Bronchial epithelial cell (primary cell): ENCODE measurements at regions not wholly inside any gene's neighbourhood (a gene's known extent, or its start where the extent isn't known, plus 50 kb on each side); places are given as distances from the start of the nearest gene placed in this dataset.
A peak's percentile ranks its signal among the peaks of the same experiment; 100 is the strongest.

Experiments
- DNase-seq: peaks from one replicate; pipeline ENCODE4 v3.0.0-alpha.2; 2010; ENCODE audit warnings: low read depth
- FAIRE-seq: peaks from 2 replicates; lab custom pipeline; 2011; peaks lifted over from hg19 to GRCh38; lab: Jason Lieb, UNC
- H3K27me3 ChIP-seq: 2 replicates; pipeline ENCODE4 v1.5.1; 2011; ENCODE audit warnings: low read length; ENCODE audit not compliant: control insufficient read depth, insufficient read depth
- H3K36me3 ChIP-seq: 2 replicates; pipeline ENCODE4 v1.5.1; 2011; ENCODE audit warnings: low read length; ENCODE audit not compliant: control insufficient read depth, insufficient read depth
- H3K4me3 ChIP-seq: 2 replicates; pipeline ENCODE4 v1.5.1; 2011; ENCODE audit warnings: mild to moderate bottlenecking, low read depth, low read length, control low read depth
- TF ChIP-seq, protein P1 (sequence below): IDR thresholded peaks from 2 replicates; pipeline ENCODE4 v1.5.1; 2011; ENCODE audit warnings: mild to moderate bottlenecking, moderate library complexity, low read length, control low read depth, inconsistent platforms; ENCODE audit not compliant: insufficient read depth, severe bottlenecking

DNA sequence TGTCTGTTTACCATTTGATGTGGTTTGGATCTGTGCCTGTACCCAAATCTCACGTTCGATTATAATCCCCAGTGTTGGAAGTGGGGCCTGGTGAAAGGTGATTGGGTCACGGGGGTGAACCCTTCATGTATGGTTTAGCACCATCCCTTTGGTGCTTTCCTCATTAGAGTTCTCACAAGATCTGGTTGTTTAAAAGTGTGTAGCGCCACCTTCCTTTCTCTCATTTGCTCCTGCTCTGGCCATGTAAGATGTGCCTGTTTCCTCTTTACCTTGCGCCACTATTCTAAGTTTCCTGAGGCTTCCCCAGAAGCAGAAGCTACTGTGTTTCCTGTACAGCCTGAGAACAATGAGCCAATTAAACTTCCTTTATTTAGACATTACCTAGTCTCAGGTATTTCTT is 610.7 kb upstream of the ADGRL3 start:
- Histone ChIP-seq H3K27me3 (no peaks in the 10 kb centered on the region), H3K36me3 (no peaks in the 10 kb centered on the region), H3K4me3 (no peak overlapping the region)
- DNase-seq (no peak), FAIRE-seq (peak; percentile 50)
- TF ChIP-seq, protein P1, sequence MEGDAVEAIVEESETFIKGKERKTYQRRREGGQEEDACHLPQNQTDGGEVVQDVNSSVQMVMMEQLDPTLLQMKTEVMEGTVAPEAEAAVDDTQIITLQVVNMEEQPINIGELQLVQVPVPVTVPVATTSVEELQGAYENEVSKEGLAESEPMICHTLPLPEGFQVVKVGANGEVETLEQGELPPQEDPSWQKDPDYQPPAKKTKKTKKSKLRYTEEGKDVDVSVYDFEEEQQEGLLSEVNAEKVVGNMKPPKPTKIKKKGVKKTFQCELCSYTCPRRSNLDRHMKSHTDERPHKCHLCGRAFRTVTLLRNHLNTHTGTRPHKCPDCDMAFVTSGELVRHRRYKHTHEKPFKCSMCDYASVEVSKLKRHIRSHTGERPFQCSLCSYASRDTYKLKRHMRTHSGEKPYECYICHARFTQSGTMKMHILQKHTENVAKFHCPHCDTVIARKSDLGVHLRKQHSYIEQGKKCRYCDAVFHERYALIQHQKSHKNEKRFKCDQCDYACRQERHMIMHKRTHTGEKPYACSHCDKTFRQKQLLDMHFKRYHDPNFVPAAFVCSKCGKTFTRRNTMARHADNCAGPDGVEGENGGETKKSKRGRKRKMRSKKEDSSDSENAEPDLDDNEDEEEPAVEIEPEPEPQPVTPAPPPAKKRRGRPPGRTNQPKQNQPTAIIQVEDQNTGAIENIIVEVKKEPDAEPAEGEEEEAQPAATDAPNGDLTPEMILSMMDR: no peak

DNA sequence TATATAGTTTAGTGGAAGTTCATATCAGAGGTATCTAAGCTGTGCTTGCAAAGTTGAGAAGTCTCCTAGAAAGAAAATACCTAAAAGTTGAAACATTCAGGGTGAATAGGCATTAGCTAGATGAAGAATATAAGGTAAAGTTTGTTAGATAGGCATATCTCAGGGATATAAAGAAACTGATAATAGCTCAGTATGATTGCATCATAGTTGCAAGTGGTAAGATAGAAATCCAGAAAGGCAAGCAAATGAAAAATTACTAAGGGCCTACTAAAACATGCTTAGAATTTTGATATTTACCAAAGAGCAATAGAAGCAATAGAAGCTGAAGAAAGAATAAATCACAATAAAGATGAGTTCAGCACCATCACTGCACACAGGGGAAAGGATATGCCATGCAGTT is 610.0 kb upstream of the ADGRL3 start:
- no peak overlapping the region for H3K4me3 ChIP-seq
- H3K27me3 ChIP-seq: no peaks in the 10 kb centered on the region
- TF ChIP-seq, protein P1: no peak
- no peak for FAIRE-seq
- DNase-seq: no peak
- H3K36me3 ChIP-seq: no peaks in the 10 kb centered on the region

DNA sequence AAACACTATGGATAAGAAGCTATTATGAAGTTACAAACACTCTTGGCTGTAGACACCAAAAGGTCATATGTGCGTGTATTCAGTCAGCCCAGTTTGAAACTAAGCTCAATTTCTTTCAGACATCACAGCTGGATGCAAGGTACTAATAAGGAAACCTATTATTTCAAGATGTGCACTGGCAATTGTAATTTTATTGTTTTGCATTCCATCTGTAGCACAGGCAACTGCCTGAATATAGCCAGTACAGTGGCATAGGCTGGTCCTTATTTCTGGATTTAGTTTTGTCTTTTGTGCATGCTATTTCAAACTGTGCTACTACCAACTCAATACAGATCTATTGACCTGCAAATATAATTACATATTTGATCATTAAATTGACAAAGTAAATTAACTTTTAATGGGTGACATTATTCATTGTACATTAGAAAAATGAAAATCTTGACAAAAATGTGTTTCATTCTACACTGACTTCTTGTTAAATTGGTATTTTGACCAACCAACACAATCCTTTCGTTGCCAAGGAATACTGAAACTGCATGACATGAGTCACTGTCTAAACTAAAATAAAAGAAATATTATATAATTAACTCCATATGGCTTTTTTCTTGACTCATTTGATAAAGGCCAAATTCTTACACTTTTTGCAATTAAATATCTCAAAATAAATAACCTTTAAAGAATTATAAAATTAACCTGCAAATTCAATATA is 594.3 kb upstream of the ADGRL3 start:
- TF ChIP-seq, protein P1: no peak
- FAIRE-seq: no peak

DNA sequence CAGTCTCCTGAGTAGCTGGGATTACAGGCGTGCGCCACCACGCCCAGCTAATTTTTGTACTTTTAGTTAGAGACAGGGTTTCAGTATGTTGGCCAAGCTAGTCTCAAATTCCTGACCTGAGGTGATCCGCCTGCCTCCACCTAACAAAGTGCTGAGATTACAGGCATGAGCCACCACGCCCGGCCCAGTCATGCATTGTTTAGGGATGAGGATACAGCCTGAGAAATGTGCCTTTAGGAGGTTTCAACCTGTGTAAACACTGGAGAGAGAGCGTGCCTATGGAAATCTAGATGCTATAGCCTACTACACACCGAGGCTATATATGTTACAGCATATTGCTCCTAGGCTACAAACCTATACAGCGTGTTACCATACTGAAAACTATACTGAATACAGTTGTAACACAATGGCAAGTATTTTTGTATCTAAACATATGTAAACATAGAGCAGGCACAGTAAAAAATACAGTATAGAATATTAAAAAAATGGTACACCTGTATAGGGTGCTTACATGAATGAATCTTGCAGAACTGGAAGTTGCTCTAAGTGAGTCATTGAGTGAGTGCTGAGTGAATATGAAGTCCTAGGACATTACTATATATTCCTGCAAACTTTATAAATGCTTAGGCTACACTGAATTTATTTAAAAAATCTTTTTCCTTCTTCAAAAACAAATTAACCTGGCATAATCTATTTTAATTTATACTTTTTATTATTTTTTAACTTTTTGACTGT is 588.2 kb upstream of the ADGRL3 start:
- FAIRE-seq (peak; percentile 80), DNase-seq (peak; percentile 93)
- Histone ChIP-seq H3K36me3 (no peaks in the 10 kb centered on the region), H3K4me3 (no peak overlapping the region), H3K27me3 (no peaks in the 10 kb centered on the region)
- TF ChIP-seq, protein P1: no peak

More for the DNA sequence above, 594.3 kb upstream of the ADGRL3 start:
- Histone ChIP-seq H3K27me3 (no peaks in the 10 kb centered on the region), H3K4me3 (no peak overlapping the region), H3K36me3 (no peaks in the 10 kb centered on the region)
- peak; percentile 14 for DNase-seq

DNA sequence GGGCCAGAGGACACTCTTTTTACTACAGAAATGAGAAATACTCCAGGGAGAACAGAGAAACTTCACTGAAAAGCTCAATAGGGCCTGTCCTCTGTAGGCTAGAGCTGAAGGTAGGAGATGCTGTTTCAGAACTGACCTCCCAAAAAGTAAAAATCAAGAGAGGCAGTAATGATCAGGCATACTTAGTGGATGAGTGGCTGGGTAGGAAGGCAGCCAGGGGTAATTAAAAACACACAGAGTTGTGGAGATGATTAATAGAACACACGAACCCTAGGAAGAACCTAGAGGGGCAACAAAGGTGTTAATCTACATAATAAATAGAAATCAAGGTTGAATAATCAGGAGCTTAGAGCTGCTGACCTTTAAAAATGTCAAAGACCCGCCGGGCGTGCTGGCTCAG is 582.4 kb upstream of the ADGRL3 start:
- FAIRE-seq (no peak), DNase-seq (no peak)
- Histone ChIP-seq H3K4me3 (no peak overlapping the region), H3K27me3 (no peaks in the 10 kb centered on the region), H3K36me3 (no peaks in the 10 kb centered on the region)
- TF ChIP-seq, protein P1: no peak
